HepG2 (cell line): ENCODE measurements at regions not wholly inside any gene's neighbourhood (a gene's known extent, or its start where the extent isn't known, plus 50 kb on each side); places are given as distances from the start of the nearest gene placed in this dataset.

ENCODE experiments used
- ATAC-seq: fragments of 200-7000 bp; cut with Tn5 transposase; 3 replicates; pipeline ENCODE4 v1.9.1; 2020; ENCODE audit warnings: mild to moderate bottlenecking, moderate library complexity
- BruUV-seq: library from RNA; stranded (reverse); fragments of 400-500 nt; replicated peaks from 2 replicates; lab custom pipeline; 2021; lab: Mats Ljungman, UMichigan
- CTCF ChIA-PET: fragments of 300-600 bp; formaldehyde crosslinking; extraction: SDS; loops from one replicate; lab custom pipeline; 2021; ENCODE audit warnings: low total read pairs, inconsistent platforms, low intra/inter-chr PET ratio; lab: Yijun Ruan, JAX
- POLR2A ChIA-PET: fragments of 350-600 bp; sonication (Branson Sonifier 250); formaldehyde crosslinking; loops from one replicate; lab custom pipeline; 2020; ENCODE audit warnings: antibody characterized with exemption, inconsistent platforms; lab: Yijun Ruan, JAX
- DNase-seq: peaks from one replicate; pipeline ENCODE4 v3.0.0-alpha.2; 2015; ENCODE audit warnings: low spot score
- FAIRE-seq: peaks from 3 replicates; lab custom pipeline; 2011; peaks lifted over from hg19 to GRCh38; lab: Jason Lieb, UNC
- H2AFZ ChIP-seq: one replicate; pipeline ENCODE4 v1.6.1; 2011; ENCODE audit warnings: low read length, inconsistent platforms
- H3K27ac ChIP-seq: fragments of 300-600 bp; 3 replicates; pipeline ENCODE4 v1.8.0; 2011; ENCODE audit warnings: mixed run types, mild to moderate bottlenecking, mixed read lengths, low read length, inconsistent platforms; ENCODE audit not compliant: insufficient read depth; ENCODE audit errors: extremely low read length
- H3K27me3 ChIP-seq, 2 experiments: fragments of 200-600 bp in 1 of 2; 2 replicates in 1 of 2; 3 replicates in 1 of 2; pipeline versions ENCODE4 v1.6.0 to v1.8.0; 2011; ENCODE audit warnings: low read length in 2 of 2, mild to moderate bottlenecking in 2 of 2, moderate library complexity in 2 of 2, inconsistent platforms in 1 of 2; ENCODE audit not compliant: insufficient read depth in 2 of 2, control insufficient read depth in 1 of 2
- H3K36me3 ChIP-seq, 2 experiments: fragments of 200-600 bp in 1 of 2; replicated peaks in 1 of 2; 2 replicates in 1 of 2; 3 replicates in 1 of 2; pipeline versions ENCODE4 v1.5.1 to v1.8.0; 2011; ENCODE audit warnings: low read length in 2 of 2, inconsistent platforms in 1 of 2; ENCODE audit not compliant: insufficient read depth in 2 of 2, control insufficient read depth in 1 of 2
- H3K4me1 ChIP-seq: 2 replicates; pipeline ENCODE4 v1.5.1; 2012; ENCODE audit warnings: low read length, inconsistent platforms; ENCODE audit not compliant: insufficient read depth
- H3K4me2 ChIP-seq: 2 replicates; pipeline ENCODE4 v1.6.0; 2011; ENCODE audit warnings: low read depth, low read length, inconsistent platforms
- H3K4me3 ChIP-seq, 3 experiments: fragments of 200-600 bp in 1 of 3; sonication (generic), shearing (Covaris generic) in 1 of 3; replicated peaks in 1 of 3; 2 replicates each; pipeline ENCODE4 v1.5.1; 2011 to 2016; ENCODE audit warnings: low read length in 3 of 3, inconsistent platforms in 2 of 3, low read depth in 2 of 3, mild to moderate bottlenecking in 2 of 3, control low read depth in 1 of 3, mixed read lengths in 1 of 3; ENCODE audit not compliant: insufficient read depth in 1 of 3
- H3K79me2 ChIP-seq: one replicate; pipeline ENCODE4 v1.6.1; 2011; ENCODE audit warnings: low read length, inconsistent platforms; ENCODE audit not compliant: insufficient read depth
- H3K9ac ChIP-seq: 2 replicates; pipeline ENCODE4 v1.6.0; 2011; ENCODE audit warnings: mild to moderate bottlenecking, low read depth, low read length, inconsistent platforms; ENCODE audit not compliant: insufficient read depth
- H3K9me3 ChIP-seq: 2 replicates; pipeline ENCODE4 v1.5.1; 2012; ENCODE audit warnings: mild to moderate bottlenecking, low read length
- H4K20me1 ChIP-seq: 2 replicates; pipeline ENCODE4 v1.6.0; 2011; ENCODE audit warnings: inconsistent platforms, mild to moderate bottlenecking, low read length, moderate library complexity; ENCODE audit not compliant: insufficient read depth
- HNRNPH1 ChIP-seq: fragments of 200-400 bp; formaldehyde crosslinking; optimal IDR thresholded peaks from 2 replicates; pipeline ENCODE3; 2017; ENCODE audit warnings: mild to moderate bottlenecking, low read depth, low read length
- IRF1 ChIP-seq: sonication (generic); formaldehyde crosslinking; IDR thresholded peaks from 2 replicates; pipeline ENCODE4 v1.4.0; 2020; ENCODE audit warnings: low read depth, mild to moderate bottlenecking, missing genetic modification reagents
- MAFK ChIP-seq, 2 experiments: IDR thresholded peaks in 1 of 2; conservative IDR thresholded peaks in 1 of 2; 2 replicates each; pipeline ENCODE4 v1.6.1; 2011; ENCODE audit warnings: improper control_type of control experiment in 2 of 2, low read length in 2 of 2
- MEIS1 ChIP-seq: sonication (generic); formaldehyde crosslinking; IDR thresholded peaks from 2 replicates; pipeline ENCODE4 v1.9.0; 2021; ENCODE audit warnings: mild to moderate bottlenecking, missing genetic modification reagents, moderate library complexity, borderline replicate concordance
- ZNF143 ChIP-seq: sonication (generic); formaldehyde crosslinking; IDR thresholded peaks from 2 replicates; pipeline ENCODE4 v1.4.0; 2020; ENCODE audit warnings: missing genetic modification reagents
- ZNF431 ChIP-seq: sonication (generic); formaldehyde crosslinking; IDR thresholded peaks from 2 replicates; pipeline ENCODE4 v1.9.0; 2022; ENCODE audit warnings: missing genetic modification reagents, low read depth, mild to moderate bottlenecking, borderline replicate concordance
- ZNF550 ChIP-seq: sonication (generic); formaldehyde crosslinking; IDR thresholded peaks from 2 replicates; pipeline ENCODE4 v1.4.0; 2020; ENCODE audit warnings: mild to moderate bottlenecking, missing genetic modification reagents, borderline replicate concordance
- WGBS: methylation state at CpG from one replicate; pipeline ENCODE4 v1.1.6; 2017; ENCODE audit warnings: low lambda C conversion rate; 5-methylcytosine and 5-hydroxymethylcytosine counted together
- in situ Hi-C: cut with HindIII; loops from 2 replicates; pipeline ENCODE4 v1.10.0; 2017; ENCODE audit warnings: low pct_unique_long_range_greater_than_20kb; ENCODE audit not compliant: extremely low pct_ligation_motif_present
- intact Hi-C: fragments of 100-400 bp; cut with micrococcal nuclease; formaldehyde crosslinking; loops from one replicate; pipeline ENCODE4 v1.10.0; 2022; ENCODE audit not compliant: unreplicated experiment
- TF ChIP-seq, protein P1 (sequence below): sonication (generic); formaldehyde crosslinking; IDR thresholded peaks from 2 replicates; pipeline ENCODE4 v1.5.1; 2020; ENCODE audit warnings: mild to moderate bottlenecking, missing genetic modification reagents, moderate library complexity

DNA sequence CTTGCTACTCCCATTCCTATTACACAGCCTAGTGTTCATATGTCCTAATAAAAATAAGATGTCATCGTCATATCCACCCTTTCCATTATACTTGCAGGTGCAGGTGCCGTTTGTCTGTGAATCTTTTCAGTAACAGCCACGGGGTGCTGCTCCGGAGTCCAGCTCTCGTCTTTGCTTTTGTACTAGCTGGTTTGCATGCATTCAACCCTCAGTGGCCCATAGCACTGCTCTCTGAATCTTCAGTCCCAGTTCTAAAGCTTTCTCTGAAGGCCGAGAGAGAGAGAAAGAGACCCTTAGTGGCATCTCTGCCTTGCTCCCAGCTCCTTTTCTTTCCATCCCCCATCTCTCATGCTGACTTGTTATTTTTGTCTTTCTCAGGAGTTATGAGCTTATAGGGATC lies 468.5 kb downstream of the TMEM232 start:
- TF ChIP-seq HNRNPH1 (no peak), ZNF143 (CRISPR knock-in tag) (no peak)
- ATAC-seq (no peak; the same call in 2 of the 3 replicates), DNase-seq (no peak), FAIRE-seq (no peak)
- no peaks in the 10 kb centered on the region for H3K9me3 ChIP-seq
- 5% methylated on average over 6 of the region's 6 CpGs for whole genome bisulfite sequencing
- H2AFZ ChIP-seq, result no peak overlapping the region
- H3K27me3 ChIP-seq, result peaks cover 0 to 3% of the 10 kb centered on the region in 2 experiments; a peak in 2 of 5 replicates
- no peak overlapping the region for H3K4me2 ChIP-seq
- no peaks in the 10 kb centered on the region for H4K20me1 ChIP-seq
- H3K4me1 ChIP-seq, result no peaks in the 10 kb centered on the region
- in situ Hi-C loops (no loop called here), intact Hi-C loops (no loop called here)
- POLR2A ChIA-PET, result no interaction called here
- H3K79me2 ChIP-seq, result no peaks in the 10 kb centered on the region
- no peaks in the 10 kb centered on the region for H3K36me3 ChIP-seq
- no peak overlapping the region for H3K27ac ChIP-seq
- H3K4me3 ChIP-seq, result no peak overlapping the region
- no peak overlapping the region for H3K9ac ChIP-seq
- CTCF ChIA-PET, result no interaction called here
- BruUV-seq, result no TSS peak

GRCh38 chr5:110258460-110259216 lies 467.8 kb downstream of the TMEM232 start:
- DNase-seq (no peak), FAIRE-seq (no peak), ATAC-seq (peak; percentile 71)
- H3K27ac ChIP-seq, result no peak overlapping the region
- no TSS peak for BruUV-seq
- H3K4me1 ChIP-seq, result no peaks in the 10 kb centered on the region
- no peaks in the 10 kb centered on the region for H3K36me3 ChIP-seq
- no peaks in the 10 kb centered on the region for H3K79me2 ChIP-seq
- TF ChIP-seq, protein P1, sequence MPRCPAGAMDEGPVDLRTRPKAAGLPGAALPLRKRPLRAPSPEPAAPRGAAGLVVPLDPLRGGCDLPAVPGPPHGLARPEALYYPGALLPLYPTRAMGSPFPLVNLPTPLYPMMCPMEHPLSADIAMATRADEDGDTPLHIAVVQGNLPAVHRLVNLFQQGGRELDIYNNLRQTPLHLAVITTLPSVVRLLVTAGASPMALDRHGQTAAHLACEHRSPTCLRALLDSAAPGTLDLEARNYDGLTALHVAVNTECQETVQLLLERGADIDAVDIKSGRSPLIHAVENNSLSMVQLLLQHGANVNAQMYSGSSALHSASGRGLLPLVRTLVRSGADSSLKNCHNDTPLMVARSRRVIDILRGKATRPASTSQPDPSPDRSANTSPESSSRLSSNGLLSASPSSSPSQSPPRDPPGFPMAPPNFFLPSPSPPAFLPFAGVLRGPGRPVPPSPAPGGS (CRISPR knock-in tag), result no peak
- TF ChIP-seq ZNF431 (CRISPR knock-in tag) (0 out of 2 replicates have a peak, but pooled peaks have one; percentile 36), MAFK (conservative IDR thresholded peaks at IDR 0.05 in 1 of 2, IDR thresholded peaks at IDR 0.05 in 1 of 2; ENCODE audit: low read length in 2 of 2) (0 out of 4 replicates have a peak, but pooled peaks of 1 of the 2 experiments have one; percentile 13), MEIS1 (CRISPR knock-in tag) (no peak), ZNF550 (CRISPR knock-in tag) (no peak), IRF1 (CRISPR knock-in tag) (no peak)
- ChIA-PET POLR2A (no interaction called here), CTCF (no interaction called here)
- H3K9me3 ChIP-seq, result no peaks in the 10 kb centered on the region
- in situ Hi-C loops (no loop called here), intact Hi-C loops (no loop called here)
- H3K27me3 ChIP-seq, result peaks cover 0 to 3% of the 10 kb centered on the region in 2 experiments; a peak in 2 of 5 replicates
- H3K9ac ChIP-seq, result no peak overlapping the region
- no peaks in the 10 kb centered on the region for H4K20me1 ChIP-seq
- H3K4me3 ChIP-seq, result no peak overlapping the region
- 26% methylated on average over 5 of the region's 5 CpGs for WGBS
- no peak overlapping the region for H2AFZ ChIP-seq
- H3K4me2 ChIP-seq, result peak overlapping the region; percentile 29; the same call in 1 of the 2 replicates
